WTC11 (cell line): ENCODE measurements at regions not wholly inside any gene's neighbourhood (a gene's known extent, or its start where the extent isn't known, plus 50 kb on each side); places are given as distances from the start of the nearest gene placed in this dataset.

ENCODE experiments used
- CTCF ChIP-seq: fragments of 200-600 bp; IDR thresholded peaks from 2 replicates; pipeline ENCODE4 v1.8.0; 2022; ENCODE audit warnings: antibody characterized with exemption
- E2F1 ChIP-seq: sonication (generic); formaldehyde crosslinking; IDR thresholded peaks from 2 replicates; pipeline ENCODE4 v1.8.0; 2022; ENCODE audit warnings: mild to moderate bottlenecking, missing genetic modification reagents
- ESRRA ChIP-seq: sonication (generic); formaldehyde crosslinking; IDR thresholded peaks from 2 replicates; pipeline ENCODE4 v1.8.1; 2022; ENCODE audit warnings: mild to moderate bottlenecking, missing genetic modification reagents, borderline replicate concordance
- JUN ChIP-seq: sonication (generic); formaldehyde crosslinking; IDR thresholded peaks from 2 replicates; pipeline ENCODE4 v1.8.0; 2023; ENCODE audit warnings: mild to moderate bottlenecking, missing genetic modification reagents
- NFYB ChIP-seq: sonication (generic); formaldehyde crosslinking; conservative IDR thresholded peaks from 2 replicates; pipeline ENCODE4 v1.8.0; 2022; ENCODE audit warnings: low read depth, missing genetic modification reagents
- RELA ChIP-seq: sonication (generic); formaldehyde crosslinking; IDR thresholded peaks from 2 replicates; pipeline ENCODE4 v1.8.1; 2022; ENCODE audit warnings: missing genetic modification reagents, mild to moderate bottlenecking, borderline replicate concordance
- TEAD4 ChIP-seq: sonication (generic); formaldehyde crosslinking; IDR thresholded peaks from 2 replicates; pipeline ENCODE4 v1.8.0; 2022; ENCODE audit warnings: mild to moderate bottlenecking, missing genetic modification reagents
- ZNF138 ChIP-seq: sonication (generic); formaldehyde crosslinking; conservative IDR thresholded peaks from 2 replicates; pipeline ENCODE4 v1.8.1; 2022; ENCODE audit warnings: mild to moderate bottlenecking, moderate library complexity, missing genetic modification reagents

DNA sequence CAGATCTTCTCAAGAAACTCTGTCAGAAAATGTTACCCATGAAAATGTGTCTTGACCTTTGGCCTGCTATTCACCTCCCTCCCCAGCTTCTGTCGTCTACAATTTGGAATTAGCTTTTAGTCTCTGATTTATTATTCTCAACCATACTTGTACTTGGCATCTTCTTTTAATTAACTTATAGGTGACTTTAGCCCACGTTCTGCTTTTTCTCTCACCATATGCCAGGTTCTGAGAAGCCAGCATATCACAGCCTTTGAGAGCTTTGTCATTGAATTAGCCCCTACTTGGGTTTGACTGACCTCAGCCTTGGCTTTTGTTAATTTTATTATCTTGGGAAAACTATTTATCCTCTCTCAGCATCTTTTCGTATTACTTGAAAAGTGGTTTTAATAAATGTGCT, 355.9 kb downstream of the OXSM start:
- no peak for TF ChIP-seq CTCF
- TF ChIP-seq ZNF138: no peak
- no peak for TF ChIP-seq JUN (CRISPR knock-in tag)
- no peak for TF ChIP-seq E2F1
- no peak for TF ChIP-seq RELA
- TF ChIP-seq TEAD4 (CRISPR knock-in tag): no peak
- no peak for TF ChIP-seq ESRRA (CRISPR knock-in tag)
- TF ChIP-seq NFYB (CRISPR knock-in tag): no peak
